HT-29 (cell line): ENCODE measurements at regions not wholly inside any gene's neighbourhood (a gene's known extent, or its start where the extent isn't known, plus 50 kb on each side); places are given as distances from the start of the nearest gene placed in this dataset.

Experiments used
- DNase-seq: peaks from one replicate; pipeline ENCODE4 v3.0.0-alpha.2; 2015; ENCODE audit warnings: low spot score

GRCh38 chr9:11713077-11713476 lies 980.1 kb upstream of the TYRP1 start:
- DNase-seq = no peak

GRCh38 chr9:11722957-11723356 lies 970.2 kb upstream of the TYRP1 start:
- no peak for DNase-seq

- DNase-seq = no peak
These were observed 966.5 kb upstream of the TYRP1 start for GRCh38 chr9:11726659-11727058.

- DNase-seq = no peak
These were observed 957.8 kb upstream of the TYRP1 start for GRCh38 chr9:11735391-11735790.

GRCh38 chr9:11742471-11742870 lies 950.7 kb upstream of the TYRP1 start:
- DNase-seq = no peak

- no peak for DNase-seq
These were observed 949.8 kb upstream of the TYRP1 start for GRCh38 chr9:11743356-11743755.

GRCh38 chr9:11749396-11749795 lies 943.8 kb upstream of the TYRP1 start:
- no peak for DNase-seq

GRCh38 chr9:11755951-11756350 lies 937.2 kb upstream of the TYRP1 start:
- DNase-seq = no peak

- no peak for DNase-seq
These were observed 935.8 kb upstream of the TYRP1 start for GRCh38 chr9:11757408-11757807.

GRCh38 chr9:11758016-11758415 lies 935.2 kb upstream of the TYRP1 start:
- no peak for DNase-seq

GRCh38 chr9:11779971-11780370 lies 913.2 kb upstream of the TYRP1 start:
- no peak for DNase-seq

GRCh38 chr9:11792870-11793269 lies 900.3 kb upstream of the TYRP1 start:
- DNase-seq = no peak

GRCh38 chr9:11794984-11795383 lies 898.2 kb upstream of the TYRP1 start:
- DNase-seq = no peak

- no peak for DNase-seq
These were observed 887.2 kb upstream of the TYRP1 start for GRCh38 chr9:11805969-11806368.

- DNase-seq = no peak
These were observed 871.7 kb upstream of the TYRP1 start for GRCh38 chr9:11821306-11821975.

- no peak for DNase-seq
These were observed 865.0 kb upstream of the TYRP1 start for GRCh38 chr9:11828201-11828600.

GRCh38 chr9:11833056-11833455 lies 860.1 kb upstream of the TYRP1 start:
- DNase-seq = no peak

- no peak for DNase-seq
These were observed 824.4 kb upstream of the TYRP1 start for GRCh38 chr9:11868795-11869194.

- no peak for DNase-seq
These were observed 821.3 kb upstream of the TYRP1 start for GRCh38 chr9:11871852-11872251.

- no peak for DNase-seq
These were observed 820.7 kb upstream of the TYRP1 start for GRCh38 chr9:11872471-11872870.

- no peak for DNase-seq
These were observed 818.8 kb upstream of the TYRP1 start for GRCh38 chr9:11874414-11874813.

GRCh38 chr9:11892401-11892800 lies 800.8 kb upstream of the TYRP1 start:
- DNase-seq = no peak

- DNase-seq = no peak
These were observed 799.9 kb upstream of the TYRP1 start for GRCh38 chr9:11893331-11893730.

GRCh38 chr9:11894136-11894535 lies 799.0 kb upstream of the TYRP1 start:
- DNase-seq = no peak
